Mesendoderm (in vitro differentiated cells): ENCODE measurements at regions not wholly inside any gene's neighbourhood (a gene's known extent, or its start where the extent isn't known, plus 50 kb on each side); places are given as distances from the start of the nearest gene placed in this dataset. TPM values are rescaled to one million over a fixed set of nuclear protein-coding genes. Genes with fewer than 3 reads are reported as not detected.

Source experiments
- DNase-seq: peaks from one replicate; pipeline ENCODE4 v3.0.0; 2013
- H2AK5ac ChIP-seq: 2 replicates; pipeline ENCODE4 v1.6.1; 2013; ENCODE audit warnings: low read length, inconsistent platforms
- H2BK120ac ChIP-seq: 2 replicates; pipeline ENCODE4 v1.6.1; 2013; ENCODE audit warnings: low read depth, mild to moderate bottlenecking, low read length, moderate library complexity, mixed read lengths
- H2BK15ac ChIP-seq: replicated peaks from 2 replicates; pipeline ENCODE4 v1.6.1; 2013; ENCODE audit warnings: low read depth, mild to moderate bottlenecking, moderate library complexity
- H2BK5ac ChIP-seq: 2 replicates; pipeline ENCODE4 v1.6.1; 2013; ENCODE audit warnings: low read length, inconsistent platforms
- H3K18ac ChIP-seq: 2 replicates; pipeline ENCODE4 v1.6.1; 2013; ENCODE audit warnings: mild to moderate bottlenecking, low read length, mixed read lengths
- H3K23ac ChIP-seq: one replicate; pipeline ENCODE4 v1.6.1; 2013; ENCODE audit warnings: low read length
- H3K27ac ChIP-seq: 2 replicates; pipeline ENCODE4 v1.5.1; 2013; ENCODE audit warnings: low read depth, mild to moderate bottlenecking, inconsistent platforms, low read length, moderate library complexity
- H3K27me3 ChIP-seq: 2 replicates; pipeline ENCODE4 v1.6.1; 2013; ENCODE audit warnings: low read length, control low read depth, mild to moderate bottlenecking, inconsistent platforms; ENCODE audit not compliant: insufficient read depth, poor library complexity
- H3K36me3 ChIP-seq: 2 replicates; pipeline ENCODE4 v1.6.1; 2013; ENCODE audit warnings: low read length, inconsistent platforms; ENCODE audit not compliant: control insufficient read depth, insufficient read depth
- H3K4ac ChIP-seq: one replicate; pipeline ENCODE4 v1.6.1; 2013; ENCODE audit warnings: low read depth, mild to moderate bottlenecking, low read length, moderate library complexity
- H3K4me1 ChIP-seq: 2 replicates; pipeline ENCODE4 v1.6.1; 2013; ENCODE audit warnings: low read depth, low read length, inconsistent platforms; ENCODE audit not compliant: control insufficient read depth
- H3K4me2 ChIP-seq: 2 replicates; pipeline ENCODE4 v1.6.1; 2013; ENCODE audit warnings: low read length
- H3K4me3 ChIP-seq: 2 replicates; pipeline ENCODE4 v1.5.1; 2013; ENCODE audit warnings: mild to moderate bottlenecking, low read length
- H3K56ac ChIP-seq: one replicate; pipeline ENCODE4 v1.6.1; 2013; ENCODE audit warnings: low read length
- H3K79me1 ChIP-seq: 2 replicates; pipeline ENCODE4 v1.6.1; 2013; ENCODE audit warnings: low read length, inconsistent platforms
- H3K79me2 ChIP-seq: 2 replicates; pipeline ENCODE4 v1.6.1; 2013; ENCODE audit warnings: mild to moderate bottlenecking, low read length; ENCODE audit not compliant: control insufficient read depth, insufficient read depth
- H3K9ac ChIP-seq: 2 replicates; pipeline ENCODE4 v1.6.1; 2013; ENCODE audit warnings: low read length, inconsistent platforms
- H4K5ac ChIP-seq: one replicate; pipeline ENCODE4 v1.6.1; 2013; ENCODE audit warnings: low read length
- H4K8ac ChIP-seq: one replicate; pipeline ENCODE4 v1.6.1; 2013; ENCODE audit warnings: low read depth, mild to moderate bottlenecking, control low read depth, low read length, moderate library complexity
- WGBS: extraction: QIAGEN DNeasy Blood & Tissue Kit; methylation state at CpG from one replicate; pipeline ENCODE4 v1.1.7; 2013; ENCODE audit warnings: low lambda C conversion rate, missing lambda C conversion rate; ENCODE audit not compliant: insufficient coverage; ENCODE audit errors: extremely low coverage; 5-methylcytosine and 5-hydroxymethylcytosine counted together
- small RNA-seq: library from polyadenylated mRNA; stranded (forward); fragments of <200 nt; extraction: miRNeasy Mini kit (QIAGEN cat#:217004); gene quantifications from one replicate; pipeline ENCODE3, GENCODE V24; 2013; ENCODE audit not compliant: insufficient read depth

GRCh38 chr13:21320642-21321034 lies 138.5 kb downstream of the ZDHHC20 start:
- no CpG with 5 or more reads among the region's 8 CpGs for WGBS
- no peak overlapping the region for H3K4ac ChIP-seq

DNA sequence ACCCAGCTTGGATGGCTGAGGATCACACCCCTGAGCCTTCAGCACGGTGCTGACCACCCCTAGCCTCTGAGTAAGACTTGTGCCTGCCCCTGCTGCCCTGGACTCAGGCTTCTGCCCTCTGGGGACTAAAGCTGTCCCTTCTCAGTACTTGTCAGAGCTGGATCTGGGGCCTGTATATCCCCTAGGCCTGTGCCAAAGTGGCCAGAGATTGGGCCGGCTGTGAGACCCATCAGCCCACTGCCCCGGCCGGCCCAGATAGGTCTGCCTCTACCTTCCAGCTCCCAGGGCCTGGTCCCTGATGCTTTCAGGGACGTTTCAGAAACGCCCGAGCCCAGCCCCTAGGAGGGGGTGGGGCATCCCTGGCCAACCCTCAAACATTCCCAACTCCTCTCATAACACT lies 137.8 kb downstream of the ZDHHC20 start:
- Histone ChIP-seq H2BK15ac (no peak overlapping the region), H4K5ac (no peak overlapping the region), H3K36me3 (no peaks in the 10 kb centered on the region), H3K79me2 (no peaks in the 10 kb centered on the region), H3K4me3 (no peak overlapping the region), H3K4me2 (no peak overlapping the region), H3K79me1 (no peaks in the 10 kb centered on the region), H3K27ac (no peak overlapping the region), H3K9ac (no peak overlapping the region), H4K8ac (no peak overlapping the region), H3K4me1 (no peaks in the 10 kb centered on the region), H3K4ac (no peak overlapping the region), H3K18ac (no peak overlapping the region), H3K23ac (no peak overlapping the region), H2BK120ac (no peak overlapping the region), H3K27me3 (no peaks in the 10 kb centered on the region), H2BK5ac (no peak overlapping the region), H2AK5ac (no peak overlapping the region), H3K56ac (no peak overlapping the region)
- no CpG with 5 or more reads among the region's 7 CpGs for WGBS
- DNase-seq = no peak

More at GRCh38 chr13:21320642-21321034, 138.5 kb downstream of the ZDHHC20 start:
- Histone ChIP-seq H3K23ac (no peak overlapping the region), H3K56ac (no peak overlapping the region), H3K79me1 (no peaks in the 10 kb centered on the region), H3K9ac (no peak overlapping the region), H3K4me2 (no peak overlapping the region), H4K5ac (no peak overlapping the region), H4K8ac (no peak overlapping the region), H3K79me2 (no peaks in the 10 kb centered on the region), H3K18ac (no peak overlapping the region), H3K4me3 (no peak overlapping the region), H3K4me1 (no peaks in the 10 kb centered on the region), H2AK5ac (no peak overlapping the region), H3K27me3 (no peaks in the 10 kb centered on the region), H3K36me3 (no peaks in the 10 kb centered on the region), H2BK5ac (no peak overlapping the region), H2BK15ac (no peak overlapping the region), H2BK120ac (no peak overlapping the region), H3K27ac (no peak overlapping the region)
- no peak for DNase-seq

DNA sequence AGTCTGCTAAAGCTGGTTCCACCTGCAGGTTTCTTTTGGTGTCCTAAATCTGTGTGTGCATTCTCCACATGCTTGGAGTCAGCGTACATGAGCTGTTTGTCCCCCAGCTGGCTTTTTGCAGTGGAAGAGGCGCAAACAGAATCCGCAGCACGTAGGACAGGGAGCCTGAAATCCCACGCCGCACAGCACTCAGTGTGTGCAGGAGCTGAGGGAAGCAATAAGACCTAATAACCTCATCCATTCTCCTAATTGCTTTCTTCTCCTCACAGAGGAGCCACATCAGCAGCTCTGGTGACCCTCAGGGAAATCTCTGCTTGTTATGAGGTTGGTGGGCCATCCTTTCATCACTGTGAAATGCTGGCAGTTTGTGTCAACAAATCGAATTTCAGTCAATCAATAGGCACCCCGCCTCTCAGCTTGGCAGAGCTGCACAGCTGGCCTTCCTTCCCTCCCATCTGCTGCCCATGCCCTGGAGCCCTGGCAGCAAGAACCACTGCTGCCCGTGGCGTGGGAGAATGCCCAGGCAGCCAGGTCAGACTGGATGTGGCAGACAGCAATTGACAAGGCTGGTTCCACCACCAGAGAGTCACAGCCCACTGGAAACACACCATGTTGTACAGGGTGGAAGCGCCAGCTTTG lies 136.7 kb downstream of the ZDHHC20 start:
- Histone ChIP-seq H2BK120ac (no peak overlapping the region), H4K5ac (no peak overlapping the region), H3K4me2 (no peak overlapping the region), H3K18ac (no peak overlapping the region), H3K36me3 (no peaks in the 10 kb centered on the region), H2BK5ac (no peak overlapping the region), H3K23ac (no peak overlapping the region), H3K4ac (no peak overlapping the region), H2AK5ac (no peak overlapping the region), H3K27ac (no peak overlapping the region), H2BK15ac (no peak overlapping the region), H3K56ac (no peak overlapping the region), H3K79me1 (no peaks in the 10 kb centered on the region), H4K8ac (no peak overlapping the region), H3K27me3 (no peaks in the 10 kb centered on the region), H3K9ac (no peak overlapping the region), H3K4me1 (no peaks in the 10 kb centered on the region), H3K4me3 (no peak overlapping the region), H3K79me2 (no peaks in the 10 kb centered on the region)
- no CpG with 5 or more reads among the region's 11 CpGs for WGBS
- no peak for DNase-seq

Small RNAs in the stretch of these regions (small RNA-seq; reads per million reads assigned to genes)
- not detected for gene AL158032.2
